ENCODE measurements at regions not wholly inside any gene's neighbourhood (a gene's known extent, or its start where the extent isn't known, plus 50 kb on each side); places are given as distances from the start of the nearest gene placed in this dataset.

DNA sequence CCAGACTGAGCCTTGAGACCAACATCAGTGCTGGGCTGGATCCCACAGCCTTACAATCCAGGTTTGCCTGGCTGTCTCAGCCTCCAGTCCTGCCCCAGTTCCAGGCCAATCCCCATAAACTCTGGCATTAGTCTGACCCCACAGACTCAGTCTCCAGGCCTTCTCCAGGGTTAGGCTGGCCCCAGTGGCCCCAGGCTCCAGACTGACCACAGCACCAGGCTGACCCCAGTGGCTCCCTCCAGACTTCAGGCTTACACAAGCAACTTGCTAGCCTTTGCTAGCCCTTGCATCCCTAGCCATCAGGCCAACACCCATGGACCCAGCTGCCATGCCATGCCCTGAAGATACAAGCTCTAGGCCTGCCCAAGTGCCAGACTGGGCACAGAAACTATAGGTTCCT, 1326.0 kb upstream of the C9orf72 start:
- FAIRE-seq, result no peak

DNA sequence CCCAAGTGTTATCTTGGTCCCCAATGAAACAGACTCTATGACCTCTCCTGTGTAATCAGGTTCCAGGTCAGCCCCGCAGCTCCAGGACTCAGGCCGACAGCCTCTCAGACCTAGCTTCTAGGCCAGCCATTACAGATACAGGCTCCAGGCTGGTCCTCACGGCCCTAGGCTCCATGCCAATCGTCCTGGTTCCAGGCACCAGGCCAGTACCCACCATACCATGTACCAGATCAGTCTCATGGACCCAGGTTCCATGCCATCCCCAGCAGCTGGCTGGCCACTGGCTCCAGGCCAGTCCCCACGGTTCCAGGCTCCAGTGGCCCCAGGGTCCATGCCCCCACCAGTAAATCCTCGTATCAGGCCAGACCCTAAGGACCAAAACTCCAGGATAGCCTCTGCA, 1326.6 kb upstream of the C9orf72 start:
- DNase-seq (ENCODE audit: low spot score), result no peak
- FAIRE-seq, result no peak

More for the DNA sequence above, 1326.0 kb upstream of the C9orf72 start:
- DNase-seq (ENCODE audit: low spot score), result no peak

DNA sequence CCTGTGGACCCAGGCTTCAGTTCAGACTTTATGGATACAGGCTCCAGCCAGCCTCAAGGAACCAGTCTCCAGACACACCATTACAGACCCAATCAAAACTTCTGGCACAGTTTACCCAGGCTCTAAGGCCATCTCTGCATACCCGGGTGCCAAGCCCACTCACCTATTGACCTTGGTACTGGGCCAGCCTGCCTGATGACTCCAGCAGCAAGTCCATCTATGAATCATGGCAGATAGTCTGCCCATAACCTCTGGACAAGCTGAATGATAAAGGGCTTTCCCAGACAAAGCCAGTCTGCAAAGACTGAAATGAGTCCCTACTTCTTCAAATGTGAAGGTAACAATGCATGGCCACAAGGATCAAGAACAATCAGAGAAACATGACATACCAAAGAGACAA, 1327.1 kb upstream of the C9orf72 start:
- no peak for DNase-seq (ENCODE audit: low spot score)
- FAIRE-seq, result no peak

DNA sequence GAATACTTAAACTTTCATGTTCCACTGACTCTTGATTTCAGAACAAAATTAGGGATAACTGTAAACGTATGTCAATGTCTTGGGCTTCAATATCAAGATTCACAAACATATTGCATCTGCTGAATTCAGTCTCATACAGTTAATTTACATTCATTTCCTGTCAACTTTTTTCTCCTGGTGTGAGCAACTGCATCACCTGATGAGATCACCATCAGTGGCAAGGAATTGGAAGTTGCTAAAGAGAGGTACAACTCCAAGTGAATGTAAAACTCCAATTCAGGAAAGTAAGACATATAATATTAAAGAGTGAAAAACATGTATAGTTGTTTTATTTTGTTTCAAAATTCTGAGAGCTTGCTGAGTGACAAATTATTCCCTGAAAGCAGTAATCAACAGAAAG, 1336.2 kb upstream of the C9orf72 start:
- no peak for DNase-seq (ENCODE audit: low spot score)
- FAIRE-seq, result no peak

DNA sequence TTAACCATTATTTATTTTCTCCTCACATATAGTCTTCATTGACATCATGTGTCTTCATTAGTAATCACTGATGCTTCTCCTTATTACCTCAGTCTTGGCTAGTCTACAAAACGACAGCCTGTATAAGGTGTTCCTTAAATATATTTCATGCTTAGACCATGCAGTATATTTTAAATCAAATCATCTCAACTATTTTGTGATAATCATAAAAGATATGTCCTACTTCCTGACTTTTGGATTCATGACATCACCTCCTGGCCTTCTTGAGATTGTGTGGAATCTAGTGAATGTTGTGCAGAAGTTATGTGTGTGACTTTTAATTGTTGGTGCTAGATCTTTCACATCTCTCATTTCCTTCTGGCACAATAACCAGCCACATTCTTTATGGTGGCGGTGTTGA, 1339.3 kb upstream of the C9orf72 start:
- FAIRE-seq, result no peak
- no peak for DNase-seq (ENCODE audit: low spot score)

DNA sequence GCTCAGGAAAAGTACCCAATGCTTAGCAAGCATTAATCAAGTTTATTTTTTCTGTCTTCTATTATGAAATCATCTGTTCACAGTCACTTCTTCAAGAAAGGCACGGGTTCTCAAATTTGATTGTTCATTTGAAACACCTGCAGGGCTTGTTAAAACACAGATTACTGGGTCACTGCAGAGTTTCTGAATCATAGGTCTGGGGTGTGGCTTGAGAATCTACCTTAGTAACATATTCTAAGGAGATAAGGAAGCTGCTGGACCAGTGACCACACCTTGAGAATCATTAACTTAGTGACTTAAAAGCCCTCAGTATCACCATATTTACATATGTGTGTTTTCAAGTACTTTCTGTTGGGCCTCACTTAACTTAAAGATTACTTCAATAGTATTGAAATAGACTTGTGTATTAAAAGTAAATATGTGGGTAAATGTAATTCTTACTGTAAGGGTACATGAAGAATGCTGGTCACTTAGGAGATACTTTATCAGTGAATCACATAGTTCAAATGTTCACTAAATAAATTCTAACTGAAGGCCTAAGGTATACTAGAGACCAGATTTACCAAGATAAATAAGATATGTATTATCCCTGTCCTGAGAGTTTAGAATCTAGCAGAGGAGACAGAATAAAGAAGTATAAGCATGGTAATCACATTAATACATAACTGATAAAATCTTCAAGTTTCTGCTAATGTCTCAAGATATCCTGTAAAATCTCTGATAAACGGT, 1342.1 kb upstream of the C9orf72 start:
- FAIRE-seq (no peak), DNase-seq (ENCODE audit: low spot score) (no peak)

DNA sequence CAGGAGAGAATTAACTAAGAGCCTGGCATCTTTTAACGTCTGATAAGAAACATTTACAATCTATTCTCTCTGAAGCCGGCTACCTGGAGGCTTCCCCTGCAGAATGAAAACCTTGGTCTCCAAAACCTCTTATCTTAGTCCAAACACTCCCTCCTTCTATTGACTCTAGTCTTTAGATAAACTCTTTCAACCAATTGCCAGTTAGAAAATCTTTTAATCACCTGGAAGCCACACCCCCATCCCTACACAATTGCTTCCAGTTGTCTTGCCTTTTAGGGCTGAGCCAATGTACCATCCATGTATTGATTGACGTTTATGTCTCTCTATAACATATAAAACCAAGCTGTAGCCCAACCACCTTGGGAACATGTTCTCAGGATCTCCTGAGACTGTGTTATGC, 1343.1 kb upstream of the C9orf72 start:
- DNase-seq (ENCODE audit: low spot score), result no peak
- no peak for FAIRE-seq

DNA sequence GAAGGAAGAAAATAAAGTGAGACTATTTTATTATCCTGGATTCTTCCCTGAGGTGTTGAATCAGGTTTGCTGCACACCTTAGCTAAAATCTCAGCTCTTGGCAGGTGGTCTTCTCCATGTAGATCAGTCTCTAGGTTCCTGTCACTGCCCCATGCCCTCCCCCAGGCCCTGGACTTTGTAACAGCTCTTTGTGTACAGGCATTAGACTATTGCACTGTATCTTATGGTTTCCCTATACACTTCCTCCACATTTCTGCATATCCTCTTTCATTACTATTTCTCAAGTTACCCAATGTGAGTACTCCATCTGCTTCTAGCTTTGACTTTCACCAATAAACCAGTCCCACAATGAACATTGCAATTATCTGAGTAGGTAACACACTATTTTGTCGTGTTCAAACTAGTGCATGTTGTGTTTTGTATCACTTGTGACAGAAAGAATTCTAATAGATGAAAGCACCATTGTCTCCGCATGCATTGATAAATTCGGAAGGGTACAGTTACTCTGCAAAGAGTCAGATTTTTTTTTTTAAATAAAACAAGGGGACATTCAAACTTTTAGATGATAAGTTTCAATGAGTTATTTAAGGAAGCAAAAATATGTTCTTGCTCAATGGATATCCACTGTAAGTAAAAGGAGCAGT, 1348.7 kb upstream of the C9orf72 start:
- FAIRE-seq (no peak), DNase-seq (ENCODE audit: low spot score) (no peak)

DNA sequence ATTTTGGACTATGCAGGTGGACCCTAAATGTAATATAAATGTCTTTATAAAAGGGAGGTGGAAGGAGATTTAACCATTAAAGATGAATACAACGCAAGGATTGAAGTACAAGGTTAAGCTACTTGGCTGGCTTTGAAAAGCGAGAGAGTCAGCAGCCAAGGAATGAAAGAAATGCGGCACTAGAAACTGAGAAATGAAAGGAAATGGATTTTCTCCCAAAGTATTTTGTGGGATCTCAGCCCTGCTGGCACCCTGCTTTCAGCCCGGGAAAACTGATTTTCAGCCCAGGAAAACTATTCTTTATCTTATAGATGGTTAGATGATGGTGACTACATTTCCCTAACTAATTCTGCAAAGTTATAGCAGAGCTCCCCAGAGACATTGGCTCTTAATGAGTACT, 1349.6 kb upstream of the C9orf72 start:
- DNase-seq (ENCODE audit: low spot score) (no peak), FAIRE-seq (no peak)

DNA sequence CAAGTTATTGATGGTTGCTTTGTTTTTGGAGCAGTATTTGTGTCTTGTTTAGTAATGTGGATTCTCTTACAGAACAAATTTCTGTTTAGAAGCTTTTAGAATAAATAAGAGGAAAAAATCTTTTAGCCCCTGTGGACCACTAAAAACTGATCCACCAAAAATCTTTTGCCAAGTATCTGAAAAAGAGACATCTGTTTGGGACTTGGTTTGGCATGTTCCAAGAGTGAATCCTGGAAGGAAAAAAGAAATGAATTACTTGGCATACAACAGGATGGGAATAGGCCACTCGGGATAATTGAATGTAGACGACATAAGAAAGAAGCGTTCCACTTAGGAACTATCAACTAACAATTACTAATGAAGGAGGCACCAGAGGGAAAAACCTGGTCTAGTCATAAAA, 1350.1 kb upstream of the C9orf72 start:
- no peak for DNase-seq (ENCODE audit: low spot score)
- no peak for FAIRE-seq

DNA sequence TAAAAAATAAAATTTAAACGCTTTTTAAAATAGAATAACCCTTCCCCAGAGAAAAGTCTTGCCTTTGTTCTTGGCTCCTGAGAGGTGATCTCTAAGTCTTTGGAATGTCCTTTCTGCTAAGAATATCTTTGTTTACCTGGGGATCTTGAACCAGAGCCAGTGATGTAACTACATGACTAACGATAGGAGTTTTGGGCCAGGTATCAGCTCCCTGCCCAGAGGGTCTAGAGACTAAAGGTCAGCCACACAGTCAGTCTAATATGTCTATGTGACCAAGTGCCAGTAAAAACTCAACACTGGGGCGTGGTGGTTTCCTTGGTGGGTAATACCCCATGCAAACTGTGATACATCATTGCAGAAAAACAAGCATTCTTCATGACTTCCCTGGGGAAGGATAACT, 1351.9 kb upstream of the C9orf72 start:
- DNase-seq (ENCODE audit: low spot score), result peak; percentile 8
- no peak for FAIRE-seq

DNA sequence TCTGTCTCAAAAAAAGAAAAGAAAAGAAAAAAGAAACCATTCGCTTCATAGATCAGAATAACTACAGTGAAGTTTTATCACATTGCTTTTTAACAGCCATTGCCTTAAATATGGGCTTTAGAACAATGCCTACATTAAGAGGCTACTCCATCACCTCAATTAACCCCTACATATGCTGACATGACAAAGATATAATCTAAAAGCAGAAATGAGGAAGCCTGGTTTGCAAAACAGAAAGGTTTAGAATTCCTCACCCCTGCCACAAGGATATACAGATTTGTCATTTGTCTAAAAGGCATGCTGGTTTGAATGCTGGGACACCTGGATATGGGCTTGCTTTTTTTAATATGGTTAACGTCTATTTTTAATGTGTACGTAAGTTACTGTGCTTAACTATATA, 1353.0 kb upstream of the C9orf72 start:
- DNase-seq (ENCODE audit: low spot score) (no peak), FAIRE-seq (no peak)

DNA sequence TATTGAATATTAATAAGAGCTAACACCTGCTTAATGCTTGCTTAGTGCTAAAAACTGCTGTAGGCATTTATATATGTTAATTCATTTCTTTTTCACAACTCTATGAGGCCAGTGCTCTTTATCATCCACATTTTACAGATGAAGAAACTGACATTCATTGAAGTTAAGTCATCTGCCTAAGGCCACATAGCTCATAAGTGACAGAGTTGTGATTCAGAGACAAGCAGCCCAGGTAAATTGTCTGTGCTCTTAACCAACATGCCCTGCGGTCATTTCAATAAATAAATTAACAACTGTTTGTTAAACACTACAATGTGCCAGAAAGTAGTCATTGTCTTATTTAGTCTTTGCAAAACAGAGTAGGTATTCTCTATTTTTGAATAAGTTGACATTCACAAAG, 1354.4 kb upstream of the C9orf72 start:
- FAIRE-seq (no peak), DNase-seq (ENCODE audit: low spot score) (no peak)

DNA sequence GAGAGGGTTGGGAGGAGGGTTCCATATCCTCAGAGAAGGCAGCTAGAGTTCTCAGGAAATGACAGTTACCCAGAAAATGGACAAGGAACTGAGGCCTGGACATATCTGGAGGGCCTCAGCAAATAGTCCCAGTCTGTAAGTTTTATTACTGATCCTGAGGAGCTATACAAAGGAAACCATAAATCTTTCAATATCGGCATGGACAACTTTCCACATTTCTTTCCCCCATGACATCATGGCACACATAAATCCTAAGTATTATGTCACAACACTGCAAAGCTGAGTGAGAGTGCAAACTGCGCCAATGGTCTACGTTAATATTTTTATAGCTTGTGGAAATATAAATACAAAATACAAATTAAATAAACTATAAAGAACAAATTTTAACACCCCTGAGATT, 1356.2 kb upstream of the C9orf72 start:
- no peak for FAIRE-seq

DNA sequence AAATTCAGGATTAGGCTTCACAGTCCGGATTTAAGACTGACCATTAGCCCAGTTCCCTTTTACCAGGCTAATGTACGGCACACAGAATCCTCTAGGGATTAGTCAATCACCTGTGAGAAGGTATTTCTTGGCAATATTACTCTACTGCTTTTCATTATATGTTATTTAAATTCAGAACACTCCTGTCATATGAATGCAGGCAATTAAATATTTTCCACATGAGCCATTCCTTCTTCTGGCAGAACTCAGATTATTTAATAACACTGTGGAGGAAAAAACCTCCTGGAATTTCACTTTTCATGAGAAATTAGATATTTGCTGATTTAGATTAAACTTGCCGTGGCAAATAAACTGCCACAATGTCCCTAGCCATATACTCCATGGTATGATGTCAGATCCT, 1357.5 kb upstream of the C9orf72 start:
- DNase-seq (ENCODE audit: low spot score) (no peak), FAIRE-seq (no peak)

More for the DNA sequence above, 1356.2 kb upstream of the C9orf72 start:
- no peak for DNase-seq (ENCODE audit: low spot score)

DNA sequence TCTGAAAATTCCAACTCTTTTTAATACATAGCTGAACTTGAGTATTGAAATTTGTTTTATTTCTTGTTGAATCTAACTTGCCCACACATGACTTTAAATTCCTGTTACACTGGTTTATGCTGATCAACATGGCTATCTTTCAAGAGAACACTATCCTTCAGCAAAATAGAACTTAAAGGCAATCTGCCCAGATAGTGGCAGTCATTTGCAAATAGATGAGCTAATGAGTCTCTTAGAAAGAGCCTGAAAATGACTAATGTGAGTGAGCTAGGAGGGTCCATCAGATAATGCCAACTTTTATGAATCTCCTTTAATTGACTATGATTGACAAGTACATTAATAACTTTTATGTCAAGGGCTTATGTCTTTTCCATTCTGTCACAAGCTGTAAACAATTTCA, 1360.8 kb upstream of the C9orf72 start:
- DNase-seq (ENCODE audit: low spot score) (no peak), FAIRE-seq (no peak)

DNA sequence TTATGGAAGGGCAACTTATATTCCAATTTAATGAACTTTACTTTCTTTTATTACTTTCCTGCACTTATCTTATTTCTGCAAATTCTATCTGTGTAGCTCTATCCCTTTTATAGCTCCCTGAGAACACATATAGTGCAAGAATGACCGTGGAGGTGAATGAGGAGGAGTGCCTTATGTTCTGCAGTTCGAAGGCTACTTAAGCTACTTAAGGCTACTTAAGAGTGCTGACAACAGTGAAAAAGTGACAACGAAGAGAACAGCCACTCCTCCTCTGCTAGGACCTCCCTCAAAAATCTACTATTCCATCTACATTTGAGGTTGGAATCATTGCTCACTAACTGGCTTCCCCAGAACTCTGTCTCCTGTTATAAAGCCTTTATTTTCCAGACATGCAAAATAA, 1365.7 kb upstream of the C9orf72 start:
- DNase-seq (ENCODE audit: low spot score) (no peak), FAIRE-seq (no peak)

DNA sequence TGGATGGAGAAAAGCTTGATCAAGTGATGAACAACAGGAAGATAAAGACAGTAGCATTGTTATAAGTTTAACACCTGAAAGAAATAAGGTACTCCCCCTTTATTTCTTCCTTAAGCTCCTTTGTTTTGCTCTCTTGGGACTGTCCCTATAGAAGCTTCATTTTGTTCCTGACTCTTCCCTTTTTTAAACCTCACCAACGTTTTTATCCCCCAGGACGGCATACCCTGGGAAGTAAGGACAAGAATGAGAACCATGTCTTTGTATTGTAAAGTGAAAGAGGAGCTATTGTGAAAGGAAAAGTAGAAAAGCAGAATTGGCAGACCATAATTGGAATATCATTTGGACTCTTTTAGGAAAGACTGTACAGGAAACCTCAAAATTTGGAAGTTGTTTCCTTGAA, 1368.6 kb upstream of the C9orf72 start:
- no peak for FAIRE-seq
- no peak for DNase-seq (ENCODE audit: low spot score)

DNA sequence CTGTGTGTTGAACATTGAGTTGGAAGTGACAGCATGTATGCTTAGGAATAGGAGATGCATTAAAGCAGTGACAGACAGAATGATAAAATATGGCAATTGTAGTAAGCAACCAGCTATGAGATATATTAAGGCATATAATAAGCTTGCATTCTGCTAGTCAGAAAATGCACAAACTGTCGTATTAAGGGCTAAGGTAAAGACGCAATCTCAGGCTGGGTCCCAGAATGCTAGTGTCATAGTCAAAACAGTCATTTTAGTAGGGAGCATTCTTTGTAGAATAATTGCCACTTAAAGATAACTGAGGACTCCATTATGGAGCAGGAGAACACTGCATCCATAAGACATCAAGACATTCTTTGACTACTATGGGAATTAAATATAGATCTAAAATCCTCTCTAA, 1369.7 kb upstream of the C9orf72 start:
- DNase-seq (ENCODE audit: low spot score) (no peak), FAIRE-seq (no peak)

DNA sequence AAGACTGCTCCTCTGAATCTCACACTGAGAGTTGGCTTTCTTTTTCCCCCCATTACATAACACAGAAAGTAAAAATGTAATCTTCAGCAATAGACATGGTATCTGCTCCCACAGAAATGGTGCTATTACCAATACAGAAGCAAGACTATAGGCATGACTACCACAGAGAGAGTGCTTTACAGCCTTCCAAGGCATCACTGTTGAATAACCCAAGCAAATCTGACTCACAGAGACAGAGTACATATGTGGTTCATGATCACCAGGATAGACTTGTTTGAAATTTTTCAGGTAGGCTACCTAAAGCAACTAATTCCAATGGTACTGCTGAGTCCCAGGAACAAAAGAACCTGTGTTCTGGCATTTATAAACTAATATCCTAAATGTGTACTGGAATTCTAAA, 1373.4 kb upstream of the C9orf72 start:
- DNase-seq (ENCODE audit: low spot score) (no peak), FAIRE-seq (no peak)

DNA sequence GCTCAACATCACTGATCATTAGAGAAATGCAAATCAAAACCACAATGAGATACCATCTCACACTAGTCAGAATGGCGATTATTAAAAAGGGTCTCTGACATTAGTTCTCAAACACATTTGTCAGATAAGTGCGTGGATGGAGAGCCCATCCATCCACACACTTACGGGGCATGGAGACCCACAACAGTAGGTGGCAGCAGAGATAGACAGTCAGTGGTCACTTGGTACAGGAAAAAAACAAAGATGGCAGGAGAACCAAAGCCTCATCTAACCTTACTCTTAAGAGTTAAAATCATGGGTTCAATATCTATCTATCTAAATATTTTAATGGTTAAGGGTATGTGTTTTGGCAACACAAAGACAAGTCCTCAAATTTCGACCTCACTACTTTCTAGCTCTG, 1378.7 kb upstream of the C9orf72 start:
- no peak for FAIRE-seq
- no peak for DNase-seq (ENCODE audit: low spot score)

DNA sequence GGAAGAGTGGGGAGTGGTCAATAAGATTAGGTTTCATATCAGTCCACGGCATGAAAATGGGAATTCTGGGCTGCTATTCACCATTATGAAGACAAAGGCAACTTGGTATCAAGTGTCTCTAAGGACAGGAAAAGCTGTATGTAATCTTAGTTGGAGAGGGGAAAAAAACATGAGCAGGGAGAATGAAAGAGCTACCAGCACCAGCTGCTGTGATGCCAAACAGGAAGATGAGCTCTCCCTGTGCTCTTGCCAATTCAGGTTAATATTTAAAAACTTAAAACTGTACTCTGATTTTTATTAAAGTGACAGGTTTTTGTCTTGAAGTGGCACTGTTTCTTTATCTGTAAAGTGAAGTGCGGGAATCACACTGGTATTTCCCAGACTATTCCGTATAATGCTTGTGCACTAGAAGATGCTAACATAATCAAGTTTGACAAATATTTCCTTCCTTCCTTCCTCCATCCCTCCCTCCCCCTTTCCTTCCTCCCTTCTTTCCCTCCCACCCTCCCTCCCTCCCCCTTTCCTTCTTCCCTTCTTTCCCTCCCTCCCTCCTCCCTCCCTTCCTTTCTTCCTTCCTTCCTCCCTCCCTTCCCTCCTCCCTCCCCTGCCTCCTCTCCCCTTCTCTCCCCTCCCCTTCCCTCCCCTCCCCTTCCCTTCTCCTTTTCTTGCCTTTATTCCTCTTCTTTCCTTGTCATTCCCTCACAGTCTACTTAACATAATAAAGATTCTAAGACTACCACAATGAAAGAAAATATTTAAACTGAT, 1383.0 kb upstream of the C9orf72 start:
- no peak for DNase-seq (ENCODE audit: low spot score)
- no peak for FAIRE-seq

DNA sequence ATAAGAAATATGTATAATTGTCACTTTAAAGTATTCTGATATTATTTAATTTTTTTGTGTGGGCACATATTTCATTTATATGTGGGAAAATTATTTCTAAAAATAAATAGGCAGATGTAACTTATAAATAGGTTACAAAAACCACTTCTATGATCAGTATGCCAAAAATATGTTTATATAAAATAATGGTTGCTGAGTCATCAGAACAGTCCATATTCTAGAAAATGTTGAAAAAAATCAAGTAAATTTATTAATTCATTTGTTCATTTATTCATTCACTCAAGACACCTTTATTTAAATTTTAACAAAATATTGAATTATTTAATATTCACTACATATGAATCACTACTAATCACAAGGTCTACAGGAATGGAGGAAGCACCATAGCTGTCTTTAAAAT, 1387.3 kb upstream of the C9orf72 start:
- FAIRE-seq (no peak), DNase-seq (ENCODE audit: low spot score) (no peak)

Data from urothelium cell line (cell line).